Smooth muscle cell (in vitro differentiated cells): ENCODE measurements at regions not wholly inside any gene's neighbourhood (a gene's known extent, or its start where the extent isn't known, plus 50 kb on each side); places are given as distances from the start of the nearest gene placed in this dataset.

Experiments
- DNase-seq: peaks from one replicate; lab custom pipeline; 2025; ENCODE audit not compliant: unreplicated experiment; lab: John Stamatoyannopoulos, UW
- H2AFZ ChIP-seq: fragments of 200-600 bp; sonication (generic); 2 replicates; pipeline ENCODE4 v1.6.0; 2016; ENCODE audit warnings: antibody characterized with exemption, low read depth, mild to moderate bottlenecking
- H3F3A ChIP-seq: fragments of 200-600 bp; sonication (generic); 2 replicates; pipeline ENCODE4 v1.6.0; 2017; ENCODE audit warnings: antibody characterized with exemption, low read depth
- H3K27ac ChIP-seq: fragments of 200-600 bp; sonication (generic); 2 replicates; pipeline ENCODE4 v1.5.1; 2016; ENCODE audit warnings: low read depth, mild to moderate bottlenecking
- H3K27me3 ChIP-seq: fragments of 200-600 bp; sonication (generic); 2 replicates; pipeline ENCODE4 v1.6.1; 2016; ENCODE audit warnings: low read depth, mild to moderate bottlenecking
- H3K36me3 ChIP-seq: fragments of 200-600 bp; sonication (generic); 2 replicates; pipeline ENCODE4 v1.5.1; 2016; ENCODE audit warnings: low read depth
- H3K4me1 ChIP-seq: fragments of 200-600 bp; sonication (generic); 2 replicates; pipeline ENCODE4 v1.5.1; 2016; ENCODE audit warnings: low read depth
- H3K4me2 ChIP-seq: fragments of 200-600 bp; sonication (generic); 2 replicates; pipeline ENCODE4 v1.6.0; 2016; ENCODE audit warnings: mild to moderate bottlenecking
- H3K4me3 ChIP-seq: fragments of 200-600 bp; sonication (generic); 2 replicates; pipeline ENCODE4 v1.5.1; 2016; ENCODE audit warnings: mild to moderate bottlenecking
- H3K79me2 ChIP-seq: fragments of 200-600 bp; sonication (generic); 2 replicates; pipeline ENCODE4 v1.6.0; 2016; ENCODE audit warnings: low read depth, mild to moderate bottlenecking
- H3K9ac ChIP-seq: fragments of 200-600 bp; sonication (generic); 2 replicates; pipeline ENCODE4 v1.6.0; 2016; ENCODE audit warnings: low read depth
- H3K9me3 ChIP-seq: fragments of 200-600 bp; sonication (generic); replicated peaks from 2 replicates; pipeline ENCODE4 v1.5.1; 2016; ENCODE audit warnings: low read depth
- H4K20me1 ChIP-seq: fragments of 200-600 bp; sonication (generic); 2 replicates; pipeline ENCODE4 v1.6.0; 2016; ENCODE audit warnings: low read depth
- WGBS: methylation state at CpG from one replicate; pipeline ENCODE4 v1.1.7; 2016; ENCODE audit warnings: low lambda C conversion rate; 5-methylcytosine and 5-hydroxymethylcytosine counted together
- TF ChIP-seq, protein P1 (sequence below): fragments of 200-600 bp; sonication (generic); IDR thresholded peaks from 2 replicates; pipeline ENCODE4 v1.5.1; 2017; ENCODE audit warnings: borderline replicate concordance, mild to moderate bottlenecking, antibody characterized with exemption; ENCODE audit not compliant: insufficient read depth, poor library complexity, severe bottlenecking

DNA sequence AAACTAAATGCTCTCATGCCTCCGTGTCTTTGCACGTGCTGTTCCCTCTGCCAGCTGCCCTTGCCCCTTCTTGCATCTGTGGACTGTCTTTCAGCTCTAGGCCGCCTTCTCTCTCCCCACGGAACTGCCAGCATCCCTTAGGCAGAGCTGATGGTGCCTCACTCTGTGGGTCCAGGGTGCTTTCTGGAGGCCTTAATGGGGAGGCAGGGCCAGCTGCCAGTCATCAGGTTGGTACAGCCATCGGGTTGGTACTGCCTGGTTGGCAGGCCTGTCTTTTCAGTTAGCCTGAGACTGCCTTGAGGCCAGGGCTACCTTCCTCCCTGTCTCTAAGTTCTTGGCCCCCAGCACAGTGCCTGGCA, 61.4 kb upstream of the TARBP1 start:
- DNase-seq: no peak
- peaks cover 26% of the 10 kb centered on the region for H3F3A ChIP-seq
- H3K27ac ChIP-seq: no peak overlapping the region
- H4K20me1 ChIP-seq: no peaks in the 10 kb centered on the region
- H2AFZ ChIP-seq: no peak overlapping the region
- H3K4me1 ChIP-seq: peaks cover 21% of the 10 kb centered on the region
- no peak overlapping the region for H3K4me2 ChIP-seq
- no peaks in the 10 kb centered on the region for H3K27me3 ChIP-seq
- no peak overlapping the region for H3K4me3 ChIP-seq
- WGBS: 100% methylated on average over 5 of the region's 5 CpGs
- TF ChIP-seq, protein P1, sequence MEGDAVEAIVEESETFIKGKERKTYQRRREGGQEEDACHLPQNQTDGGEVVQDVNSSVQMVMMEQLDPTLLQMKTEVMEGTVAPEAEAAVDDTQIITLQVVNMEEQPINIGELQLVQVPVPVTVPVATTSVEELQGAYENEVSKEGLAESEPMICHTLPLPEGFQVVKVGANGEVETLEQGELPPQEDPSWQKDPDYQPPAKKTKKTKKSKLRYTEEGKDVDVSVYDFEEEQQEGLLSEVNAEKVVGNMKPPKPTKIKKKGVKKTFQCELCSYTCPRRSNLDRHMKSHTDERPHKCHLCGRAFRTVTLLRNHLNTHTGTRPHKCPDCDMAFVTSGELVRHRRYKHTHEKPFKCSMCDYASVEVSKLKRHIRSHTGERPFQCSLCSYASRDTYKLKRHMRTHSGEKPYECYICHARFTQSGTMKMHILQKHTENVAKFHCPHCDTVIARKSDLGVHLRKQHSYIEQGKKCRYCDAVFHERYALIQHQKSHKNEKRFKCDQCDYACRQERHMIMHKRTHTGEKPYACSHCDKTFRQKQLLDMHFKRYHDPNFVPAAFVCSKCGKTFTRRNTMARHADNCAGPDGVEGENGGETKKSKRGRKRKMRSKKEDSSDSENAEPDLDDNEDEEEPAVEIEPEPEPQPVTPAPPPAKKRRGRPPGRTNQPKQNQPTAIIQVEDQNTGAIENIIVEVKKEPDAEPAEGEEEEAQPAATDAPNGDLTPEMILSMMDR: no peak
- H3K9me3 ChIP-seq: no peaks in the 10 kb centered on the region
- no peak overlapping the region for H3K9ac ChIP-seq
- H3K36me3 ChIP-seq: no peaks in the 10 kb centered on the region
- H3K79me2 ChIP-seq: no peaks in the 10 kb centered on the region

DNA sequence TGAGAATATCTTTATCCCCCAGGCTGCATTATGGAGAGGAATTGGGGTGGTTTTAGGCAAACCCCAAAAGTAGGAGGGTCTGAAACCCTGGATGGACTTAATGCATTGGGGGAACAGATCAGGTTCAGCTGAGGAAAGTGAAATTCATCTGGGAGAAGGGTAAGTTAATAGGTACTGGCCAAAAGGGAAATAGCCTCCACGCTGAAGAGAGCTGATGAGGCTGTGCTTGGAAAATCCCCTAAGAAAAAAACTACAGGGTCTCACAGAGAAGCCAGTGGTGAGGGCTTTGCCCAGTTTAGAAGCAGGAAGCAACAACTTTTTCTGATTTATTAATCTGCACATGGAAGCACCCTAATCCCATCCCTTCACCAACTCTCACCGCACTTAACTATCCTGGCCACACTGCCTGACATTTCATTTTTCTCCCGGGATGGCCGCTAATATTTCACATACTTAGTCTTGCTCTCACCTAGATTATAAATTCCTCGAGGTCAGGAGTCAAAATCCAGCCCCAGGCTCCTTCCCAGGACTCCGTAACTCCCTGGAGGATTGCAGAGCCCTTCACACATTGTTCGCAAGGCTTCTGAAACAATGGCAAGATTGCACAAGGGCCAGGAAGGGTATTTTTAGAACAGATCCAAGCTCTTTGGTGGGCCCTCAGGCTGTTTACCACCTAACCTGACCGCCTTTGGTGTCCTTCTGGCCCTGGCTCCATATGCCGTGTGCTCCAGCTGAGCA, 60.9 kb upstream of the TARBP1 start:
- no peak for DNase-seq
- no peaks in the 10 kb centered on the region for H3K36me3 ChIP-seq
- no peak overlapping the region for H3K4me3 ChIP-seq
- no peak overlapping the region for H2AFZ ChIP-seq
- H3F3A ChIP-seq: peaks cover 31% of the 10 kb centered on the region
- no peaks in the 10 kb centered on the region for H3K79me2 ChIP-seq
- no peak overlapping the region for H3K9ac ChIP-seq
- H3K4me1 ChIP-seq: peaks cover 21% of the 10 kb centered on the region
- H4K20me1 ChIP-seq: no peaks in the 10 kb centered on the region
- 81% methylated on average over 9 of the region's 9 CpGs for WGBS
- H3K9me3 ChIP-seq: no peaks in the 10 kb centered on the region
- H3K4me2 ChIP-seq: no peak overlapping the region
- no peak overlapping the region for H3K27ac ChIP-seq
- TF ChIP-seq, protein P1: no peak
- no peaks in the 10 kb centered on the region for H3K27me3 ChIP-seq

DNA sequence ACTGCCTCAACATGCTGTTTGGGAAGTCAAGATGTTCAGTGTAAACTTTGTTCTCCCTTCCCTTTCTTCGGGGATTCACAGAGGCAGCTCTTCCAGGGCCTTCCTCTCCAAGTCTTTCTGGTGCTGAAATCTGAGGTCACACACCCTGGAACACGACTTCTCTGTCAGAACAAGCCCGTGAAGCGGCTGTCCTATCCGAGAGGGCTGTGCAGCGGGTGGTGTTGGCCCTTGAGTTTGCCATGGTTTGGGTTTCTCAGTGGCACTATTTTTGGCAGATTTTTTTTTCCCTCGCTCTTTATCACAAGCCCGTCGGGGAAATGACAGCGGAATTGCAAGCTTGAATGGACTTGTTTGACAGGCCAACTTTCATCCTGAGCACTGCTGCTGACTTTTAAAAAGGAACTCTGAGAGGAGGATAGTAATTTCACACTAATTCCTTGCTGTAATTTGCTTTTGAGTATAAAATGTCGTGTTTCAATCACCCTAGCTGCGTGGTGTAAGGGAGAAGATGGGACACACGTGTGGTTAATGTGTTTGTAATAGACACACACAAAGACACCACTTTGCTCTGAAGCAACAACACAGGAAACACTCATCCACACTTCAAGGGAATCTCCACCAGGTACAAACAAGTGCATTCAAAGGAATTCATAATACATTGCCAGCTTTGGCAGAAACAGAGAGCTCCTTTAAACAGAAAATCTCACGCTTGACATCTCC, 60.1 kb upstream of the TARBP1 start:
- Histone ChIP-seq H3F3A (peaks cover 36% of the 10 kb centered on the region), H3K79me2 (no peaks in the 10 kb centered on the region), H3K4me3 (no peak overlapping the region), H3K36me3 (no peaks in the 10 kb centered on the region), H2AFZ (peak overlapping the region; percentile 10), H3K9me3 (no peaks in the 10 kb centered on the region), H3K9ac (no peak overlapping the region), H3K27ac (peak overlapping the region; percentile 50), H3K4me1 (peaks cover 25% of the 10 kb centered on the region), H4K20me1 (no peaks in the 10 kb centered on the region), H3K4me2 (no peak overlapping the region), H3K27me3 (no peaks in the 10 kb centered on the region)
- TF ChIP-seq, protein P1: no peak
- DNase-seq: no peak
- WGBS: 64% methylated on average over 14 of the region's 14 CpGs
